ENCODE measurements at regions not wholly inside any gene's neighbourhood (a gene's known extent, or its start where the extent isn't known, plus 50 kb on each side); places are given as distances from the start of the nearest gene placed in this dataset.

- no peaks in the 10 kb centered on the region for H4K20me1 ChIP-seq (ENCODE audit: insufficient read depth, low read length)
- DNase-seq (ENCODE audit: low spot score), result no peak
- H3K9me2 ChIP-seq (ENCODE audit: insufficient read depth, low read length), result no peaks in the 10 kb centered on the region
- ChIA-PET POLR2A (no interaction called here), CTCF (ENCODE audit: unreplicated experiment) (no interaction called here)
- no peak overlapping the region for H2AFZ ChIP-seq (ENCODE audit: low read length)
- intact Hi-C loops (cut with micrococcal nuclease; ENCODE audit: unreplicated experiment), result no loop called here
- no peak overlapping the region for H3K27ac ChIP-seq (ENCODE audit: low read depth, low read length, poor library complexity, severe bottlenecking)
- H3K4me1 ChIP-seq (ENCODE audit: insufficient read depth, low read length, poor library complexity, severe bottlenecking), result no peaks in the 10 kb centered on the region
- H3K4me2 ChIP-seq (ENCODE audit: low read length), result no peak overlapping the region
- BruUV-seq (replicated peaks), result no TSS peak
- H3K4me3 ChIP-seq (ENCODE audit: low read depth, low read length, poor library complexity, severe bottlenecking), result no peak overlapping the region
- H3K9me3 ChIP-seq (ENCODE audit: low read length), result no peaks in the 10 kb centered on the region
- H3K36me3 ChIP-seq (ENCODE audit: insufficient read depth, low read length), result no peaks in the 10 kb centered on the region
- TF ChIP-seq CTCF (conservative IDR thresholded peaks at IDR 0.05; ENCODE audit: low read length), result no peak
- no peak for TF ChIP-seq EZH2phosphoT487 (IDR thresholded peaks at IDR 0.05; ENCODE audit: borderline replicate concordance, low read depth, low read length)
- no peaks in the 10 kb centered on the region for H3K79me2 ChIP-seq (ENCODE audit: insufficient read depth, low read depth, low read length)
Measured at GRCh38 chr3:8087951-8088350, 413.7 kb upstream of the LMCD1 start.

GRCh38 chr3:8094415-8094814 is 407.2 kb upstream of the LMCD1 start:
- ChIA-PET POLR2A (no interaction called here), CTCF (ENCODE audit: unreplicated experiment) (no interaction called here)
- H2AFZ ChIP-seq (ENCODE audit: low read length), result no peak overlapping the region
- H3K4me3 ChIP-seq (ENCODE audit: low read depth, low read length, poor library complexity, severe bottlenecking), result no peak overlapping the region
- H3K4me1 ChIP-seq (ENCODE audit: insufficient read depth, low read length, poor library complexity, severe bottlenecking), result no peaks in the 10 kb centered on the region
- H3K27ac ChIP-seq (ENCODE audit: low read depth, low read length, poor library complexity, severe bottlenecking), result no peak overlapping the region
- no peak overlapping the region for H3K4me2 ChIP-seq (ENCODE audit: low read length)
- H4K20me1 ChIP-seq (ENCODE audit: insufficient read depth, low read length), result no peaks in the 10 kb centered on the region
- intact Hi-C loops (cut with micrococcal nuclease; ENCODE audit: unreplicated experiment), result no loop called here
- no peaks in the 10 kb centered on the region for H3K9me2 ChIP-seq (ENCODE audit: insufficient read depth, low read length)
- H3K79me2 ChIP-seq (ENCODE audit: insufficient read depth, low read depth, low read length), result no peaks in the 10 kb centered on the region
- H3K9me3 ChIP-seq (ENCODE audit: low read length), result no peaks in the 10 kb centered on the region
- H3K36me3 ChIP-seq (ENCODE audit: insufficient read depth, low read length), result no peaks in the 10 kb centered on the region
- no TSS peak for BruUV-seq (replicated peaks)
- TF ChIP-seq CTCF (conservative IDR thresholded peaks at IDR 0.05; ENCODE audit: low read length) (no peak), EZH2phosphoT487 (IDR thresholded peaks at IDR 0.05; ENCODE audit: borderline replicate concordance, low read depth, low read length) (no peak)
- DNase-seq (ENCODE audit: low spot score), result no peak

GRCh38 chr3:8095724-8096123 is 405.9 kb upstream of the LMCD1 start:
- TF ChIP-seq EZH2phosphoT487 (IDR thresholded peaks at IDR 0.05; ENCODE audit: borderline replicate concordance, low read depth, low read length), result no peak
- TF ChIP-seq CTCF (conservative IDR thresholded peaks at IDR 0.05; ENCODE audit: low read length), result peak; percentile 43
- no peak for DNase-seq (ENCODE audit: low spot score)
- H3K9me3 ChIP-seq (ENCODE audit: low read length), result no peaks in the 10 kb centered on the region
- H3K4me1 ChIP-seq (ENCODE audit: insufficient read depth, low read length, poor library complexity, severe bottlenecking), result no peaks in the 10 kb centered on the region
- no peaks in the 10 kb centered on the region for H4K20me1 ChIP-seq (ENCODE audit: insufficient read depth, low read length)
- no peaks in the 10 kb centered on the region for H3K36me3 ChIP-seq (ENCODE audit: insufficient read depth, low read length)
- no TSS peak for BruUV-seq (replicated peaks)
- H3K4me2 ChIP-seq (ENCODE audit: low read length), result no peak overlapping the region
- no peak overlapping the region for H3K4me3 ChIP-seq (ENCODE audit: low read depth, low read length, poor library complexity, severe bottlenecking)
- intact Hi-C loops (cut with micrococcal nuclease; ENCODE audit: unreplicated experiment), result no loop called here
- ChIA-PET POLR2A (no interaction called here), CTCF (ENCODE audit: unreplicated experiment) (no interaction called here)
- H3K27ac ChIP-seq (ENCODE audit: low read depth, low read length, poor library complexity, severe bottlenecking), result no peak overlapping the region
- no peak overlapping the region for H2AFZ ChIP-seq (ENCODE audit: low read length)
- H3K9me2 ChIP-seq (ENCODE audit: insufficient read depth, low read length), result no peaks in the 10 kb centered on the region
- no peaks in the 10 kb centered on the region for H3K79me2 ChIP-seq (ENCODE audit: insufficient read depth, low read depth, low read length)

Data from OCI-LY7 (cell line).